CD4-positive, alpha-beta T cell (primary cell): ENCODE measurements at regions not wholly inside any gene's neighbourhood (a gene's known extent, or its start where the extent isn't known, plus 50 kb on each side); places are given as distances from the start of the nearest gene placed in this dataset.
A peak's percentile ranks its signal among the peaks of the same experiment; 100 is the strongest.

Experiments used
- ATAC-seq: fragments of 200-7000 bp; cut with Tn5 transposase; one replicate; pipeline ENCODE4 v1.10.0; 2022; ENCODE audit warnings: mild to moderate bottlenecking; ENCODE audit not compliant: poor library complexity
- CTCF ChIA-PET: fragments of 350-600 bp; sonication (Branson Sonifier 250); formaldehyde crosslinking; loops from one replicate; lab custom pipeline; 2021; ENCODE audit warnings: antibody characterized with exemption, inconsistent platforms; lab: Charles Lee
- POLR2A ChIA-PET: fragments of 350-600 bp; sonication (Branson Sonifier 250); formaldehyde crosslinking; loops from one replicate; lab custom pipeline; 2021; ENCODE audit warnings: antibody characterized with exemption, inconsistent platforms; lab: Charles Lee
- DNase-seq, 14 experiments: peaks; one replicate each; pipeline ENCODE4 v3.0.0-alpha.2; 2013 to 2020; ENCODE audit warnings: mixed read lengths in 2 of 14
- H3K27ac ChIP-seq, 2 donors: one replicate each; pipeline versions ENCODE4 v1.5.1 to v1.7.0; 2013; ENCODE audit warnings: low read length in 2 of 2, low read depth in 1 of 2, mild to moderate bottlenecking in 1 of 2
- H3K27me3 ChIP-seq, 2 experiments: 1 replicate in 1 of 2; 2 replicates in 1 of 2; pipeline versions ENCODE4 v1.6.1 to v1.7.0; 2013; ENCODE audit warnings: low read length in 2 of 2, control low read depth in 1 of 2, mild to moderate bottlenecking in 1 of 2, moderate library complexity in 1 of 2; ENCODE audit not compliant: insufficient read depth in 2 of 2, control insufficient read depth in 1 of 2
- H3K36me3 ChIP-seq: one replicate; pipeline ENCODE4 v1.6.1; 2013; ENCODE audit warnings: low read length, control low read depth; ENCODE audit not compliant: insufficient read depth
- H3K4me1 ChIP-seq: one replicate; pipeline ENCODE4 v1.6.1; 2013; ENCODE audit warnings: low read length, control low read depth; ENCODE audit not compliant: insufficient read depth
- H3K4me3 ChIP-seq: one replicate; pipeline ENCODE4 v1.5.1; 2013; ENCODE audit warnings: mild to moderate bottlenecking, low read length, moderate library complexity
- H3K9me3 ChIP-seq, 2 experiments: 1 replicate in 1 of 2; 2 replicates in 1 of 2; pipeline versions ENCODE4 v1.6.1 to v1.7.0; 2013; ENCODE audit warnings: low read length in 2 of 2, mild to moderate bottlenecking in 2 of 2, control low read depth in 1 of 2, moderate library complexity in 1 of 2; ENCODE audit not compliant: control insufficient read depth in 1 of 2, insufficient read depth in 1 of 2
- H3K27ac Mint-ChIP-seq: one replicate; pipeline ENCODE4 v1.8.0; 2020; ENCODE audit warnings: mixed read lengths
- H3K27me3 Mint-ChIP-seq: one replicate; pipeline ENCODE4 v1.8.0; 2021; ENCODE audit warnings: mixed read lengths
- H3K36me3 Mint-ChIP-seq: one replicate; pipeline ENCODE4 v1.8.0; 2021; ENCODE audit warnings: low read depth, mixed read lengths
- H3K4me1 Mint-ChIP-seq: one replicate; pipeline ENCODE4 v1.8.0; 2021; ENCODE audit warnings: low read depth, mixed read lengths
- H3K4me3 Mint-ChIP-seq: one replicate; pipeline ENCODE4 v1.8.0; 2020; ENCODE audit warnings: mild to moderate bottlenecking, mixed read lengths
- H3K9me3 Mint-ChIP-seq: one replicate; pipeline ENCODE4 v1.8.0; 2020; ENCODE audit warnings: mixed read lengths
- CTCF ChIP-seq: fragments of 200-600 bp; IDR thresholded peaks from one replicate; pipeline ENCODE4 v1.8.0; 2022; ENCODE audit warnings: antibody characterized with exemption, mild to moderate bottlenecking
- intact Hi-C, 2 experiments: fragments of 100-400 bp; cut with DNase I in 1 of 2; cut with micrococcal nuclease in 1 of 2; formaldehyde crosslinking; loops; one replicate each; pipeline versions ENCODE4 v1.15.1 to v1.9.0; 2023 to 2025; cut with DNase I, micrococcal nuclease

- no peaks in the 10 kb centered on the region for H3K36me3 Mint-ChIP-seq
- no peaks in the 10 kb centered on the region for H3K27me3 ChIP-seq
- ATAC-seq (no peak), DNase-seq (no peak)
- POLR2A ChIA-PET = no interaction called here
- CTCF ChIA-PET = no interaction called here
- H3K27me3 Mint-ChIP-seq = no peaks in the 10 kb centered on the region
- no peaks in the 10 kb centered on the region for H3K4me1 ChIP-seq
- peaks cover 5 to 9% of the 10 kb centered on the region in 2 experiments for H3K9me3 ChIP-seq
- no peaks in the 10 kb centered on the region for H3K36me3 ChIP-seq
- intact Hi-C loops = no loop called here
- no peaks in the 10 kb centered on the region for H3K4me1 Mint-ChIP-seq
- peaks cover 10% of the 10 kb centered on the region for H3K9me3 Mint-ChIP-seq
- no peak overlapping the region for H3K4me3 ChIP-seq
- no peak overlapping the region for H3K27ac ChIP-seq
- TF ChIP-seq CTCF = no peak
- no peak overlapping the region for H3K27ac Mint-ChIP-seq
- no peak overlapping the region for H3K4me3 Mint-ChIP-seq
Observed at GRCh38 chr18:78595924-78596573, 383.6 kb upstream of the SALL3 start.

DNA sequence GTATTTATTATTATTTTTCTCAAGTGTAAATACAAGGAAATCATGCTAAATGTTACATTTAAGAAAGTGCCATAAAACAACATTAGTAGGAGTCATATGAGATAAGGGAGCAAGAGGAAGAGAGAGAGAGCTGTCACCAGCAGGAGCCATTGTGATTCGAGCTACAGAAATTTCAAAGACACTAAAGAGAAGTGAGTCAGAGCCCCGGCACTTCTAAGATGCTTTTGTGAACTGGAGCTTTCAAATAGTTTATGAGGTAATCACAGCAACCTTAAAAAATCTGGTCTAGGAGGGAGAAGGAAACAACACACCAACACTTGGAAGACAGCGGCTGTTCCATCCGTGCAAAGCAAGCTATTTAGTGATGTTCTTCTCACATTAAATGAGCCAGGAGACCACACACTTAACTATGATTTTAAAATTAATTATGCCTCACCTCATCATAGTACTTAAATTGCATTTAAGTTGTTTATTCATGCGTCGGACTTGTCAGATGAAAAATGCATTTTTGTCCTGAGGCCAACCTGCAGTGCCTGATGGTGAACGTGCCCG, 382.7 kb upstream of the SALL3 start:
- no peak overlapping the region for H3K4me3 Mint-ChIP-seq
- ATAC-seq = no peak
- Histone ChIP-seq H3K27ac (no peak overlapping the region), H3K4me3 (no peak overlapping the region), H3K27me3 (no peaks in the 10 kb centered on the region), H3K4me1 (no peaks in the 10 kb centered on the region), H3K36me3 (no peaks in the 10 kb centered on the region), H3K9me3 (peaks cover 5 to 9% of the 10 kb centered on the region in 2 experiments)
- no peak overlapping the region for H3K27ac Mint-ChIP-seq
- peaks cover 10% of the 10 kb centered on the region for H3K9me3 Mint-ChIP-seq
- H3K36me3 Mint-ChIP-seq = no peaks in the 10 kb centered on the region
- CTCF ChIA-PET = no interaction called here
- no peak for TF ChIP-seq CTCF
- no peak for DNase-seq
- no peaks in the 10 kb centered on the region for H3K4me1 Mint-ChIP-seq
- H3K27me3 Mint-ChIP-seq = no peaks in the 10 kb centered on the region
- POLR2A ChIA-PET = no interaction called here
- intact Hi-C loops = no loop called here

- Histone ChIP-seq H3K36me3 (no peaks in the 10 kb centered on the region), H3K4me3 (no peak overlapping the region), H3K9me3 (peaks cover 0 to 28% of the 10 kb centered on the region in 2 experiments), H3K27ac (no peak overlapping the region), H3K4me1 (no peaks in the 10 kb centered on the region), H3K27me3 (no peaks in the 10 kb centered on the region)
- H3K4me1 Mint-ChIP-seq = peaks cover 3% of the 10 kb centered on the region
- intact Hi-C loops = no loop called here
- ATAC-seq = no peak
- CTCF ChIA-PET = no interaction called here
- no peak for TF ChIP-seq CTCF
- DNase-seq = peak in 1 of 14 experiments; percentile 12
- H3K27ac Mint-ChIP-seq = no peak overlapping the region
- H3K4me3 Mint-ChIP-seq = no peak overlapping the region
- H3K27me3 Mint-ChIP-seq = no peaks in the 10 kb centered on the region
- POLR2A ChIA-PET = no interaction called here
- H3K36me3 Mint-ChIP-seq = no peaks in the 10 kb centered on the region
- H3K9me3 Mint-ChIP-seq = peaks cover 5% of the 10 kb centered on the region
Observed at GRCh38 chr18:78601349-78601748, 378.3 kb upstream of the SALL3 start.
